Neural progenitor cell (in vitro differentiated cells): ENCODE measurements at regions not wholly inside any gene's neighbourhood (a gene's known extent, or its start where the extent isn't known, plus 50 kb on each side); places are given as distances from the start of the nearest gene placed in this dataset.

Experiments used
- CTCF ChIP-seq: fragments of 200-600 bp; sonication (generic); IDR thresholded peaks from 2 replicates; pipeline ENCODE4 v1.5.1; 2017; ENCODE audit warnings: antibody characterized with exemption, mild to moderate bottlenecking
- EZH2 ChIP-seq: fragments of 200-600 bp; sonication (generic); IDR thresholded peaks from 2 replicates; pipeline ENCODE4 v1.6.1; 2017; ENCODE audit warnings: antibody characterized with exemption, mild to moderate bottlenecking, moderate library complexity
- EZH2phosphoT487 ChIP-seq: fragments of 200-600 bp; sonication (generic); IDR thresholded peaks from 2 replicates; pipeline ENCODE4 v1.6.1; 2017; ENCODE audit warnings: antibody characterized with exemption

DNA sequence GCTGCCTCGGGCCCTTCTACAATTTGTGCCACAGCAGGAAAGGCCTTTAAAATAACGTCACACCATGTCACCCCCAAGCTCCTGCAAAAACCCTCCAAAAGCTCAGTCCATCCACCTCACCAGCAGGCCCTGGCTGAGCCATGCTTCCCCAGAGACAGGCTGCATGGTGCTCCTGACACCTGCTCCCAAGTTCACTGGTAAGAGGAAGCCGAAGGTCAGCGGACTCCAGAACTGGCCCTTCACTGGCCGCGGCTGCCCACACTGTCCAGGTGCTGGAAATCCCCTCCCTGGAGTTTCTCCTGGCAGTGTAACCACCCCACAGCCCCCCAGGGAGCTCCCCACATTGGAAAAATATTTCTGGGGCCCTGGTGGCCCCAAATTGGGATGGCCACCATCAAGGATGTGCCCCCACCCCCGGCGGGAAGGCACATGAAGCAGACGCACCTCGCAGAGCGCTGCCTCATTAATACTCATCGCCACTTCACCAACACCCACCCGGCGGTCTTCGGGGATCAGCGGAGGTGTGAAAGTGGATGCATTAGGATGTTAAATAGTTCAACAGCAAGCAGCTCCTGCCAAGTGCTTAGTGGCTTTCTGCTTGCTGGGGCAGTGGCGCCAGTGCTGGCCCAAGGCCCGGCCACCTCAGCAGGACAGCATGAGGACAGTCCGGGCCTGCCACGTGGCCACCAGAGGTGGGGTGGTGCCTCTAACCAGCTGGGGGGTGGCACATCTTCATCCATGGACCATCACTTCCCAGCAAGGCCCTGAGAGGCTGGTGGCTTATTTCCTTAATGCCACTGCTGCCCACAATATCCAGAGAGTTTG is 146.1 kb upstream of the IQSEC1 start:
- no peak for TF ChIP-seq CTCF
- TF ChIP-seq EZH2: no peak
- no peak for TF ChIP-seq EZH2phosphoT487
